Lower lobe of right lung (tissue), 2 donors: ENCODE measurements at regions not wholly inside any gene's neighbourhood (a gene's known extent, or its start where the extent isn't known, plus 50 kb on each side); places are given as distances from the start of the nearest gene placed in this dataset.
A peak's percentile ranks its signal among the peaks of the same experiment; 100 is the strongest.

Experiments
- ATAC-seq, 2 donors: fragments of 200-7000 bp; cut with Tn5 transposase; one replicate each; pipeline ENCODE4 v1.9.1; 2020 to 2022; ENCODE audit warnings: mild to moderate bottlenecking in 2 of 2, moderate library complexity in 2 of 2
- DNase-seq: peaks from one replicate; pipeline ENCODE4 v3.0.0-alpha.2; 2020
- H3K27ac ChIP-seq: fragments of 200-600 bp; one replicate; pipeline ENCODE4 v1.8.0; 2022
- H3K27me3 ChIP-seq: fragments of 200-600 bp; one replicate; pipeline ENCODE4 v1.8.0; 2022; ENCODE audit warnings: low read depth
- H3K36me3 ChIP-seq: fragments of 200-600 bp; one replicate; pipeline ENCODE4 v1.8.0; 2022; ENCODE audit warnings: mild to moderate bottlenecking
- H3K4me1 ChIP-seq: fragments of 200-600 bp; one replicate; pipeline ENCODE4 v1.8.0; 2022
- H3K4me3 ChIP-seq: fragments of 200-600 bp; one replicate; pipeline ENCODE4 v1.8.0; 2022; ENCODE audit warnings: mild to moderate bottlenecking
- H3K9me3 ChIP-seq: fragments of 200-600 bp; one replicate; pipeline ENCODE4 v1.8.0; 2022
- intact Hi-C: fragments of 100-400 bp; cut with DNase I; formaldehyde crosslinking; loops from one replicate; pipeline ENCODE4 v1.11.0; 2022
- TF ChIP-seq, protein P1 (sequence below): fragments of 200-600 bp; IDR thresholded peaks from one replicate; pipeline ENCODE4 v1.8.0; 2022; ENCODE audit warnings: antibody characterized with exemption, mild to moderate bottlenecking
- donor health status: DM: no; HTN: yes; CAD: no; lungs with severe emphysema.

DNA sequence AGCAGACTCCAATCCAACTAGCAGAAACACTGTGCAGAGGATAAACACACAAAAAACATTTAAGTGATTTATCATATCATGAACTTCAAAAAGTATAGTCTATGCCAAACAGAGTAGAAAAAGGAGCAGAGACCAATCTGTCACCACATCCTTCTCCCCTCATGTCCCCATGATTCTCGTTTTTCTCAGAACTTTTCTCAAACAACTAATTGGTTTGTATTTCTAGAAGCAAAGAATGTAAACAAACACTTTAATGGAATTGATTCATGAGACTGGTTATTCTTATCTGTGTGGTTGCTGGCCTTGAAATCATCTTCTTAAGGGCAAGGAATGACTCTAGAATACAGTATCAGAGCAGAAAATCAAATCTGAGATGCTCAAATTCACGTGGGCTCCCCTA lies 294.2 kb upstream of the THBS1 start:
- no peak for DNase-seq
- peaks cover 5% of the 10 kb centered on the region for H3K4me1 ChIP-seq
- no peak overlapping the region for H3K27ac ChIP-seq
- TF ChIP-seq, protein P1, sequence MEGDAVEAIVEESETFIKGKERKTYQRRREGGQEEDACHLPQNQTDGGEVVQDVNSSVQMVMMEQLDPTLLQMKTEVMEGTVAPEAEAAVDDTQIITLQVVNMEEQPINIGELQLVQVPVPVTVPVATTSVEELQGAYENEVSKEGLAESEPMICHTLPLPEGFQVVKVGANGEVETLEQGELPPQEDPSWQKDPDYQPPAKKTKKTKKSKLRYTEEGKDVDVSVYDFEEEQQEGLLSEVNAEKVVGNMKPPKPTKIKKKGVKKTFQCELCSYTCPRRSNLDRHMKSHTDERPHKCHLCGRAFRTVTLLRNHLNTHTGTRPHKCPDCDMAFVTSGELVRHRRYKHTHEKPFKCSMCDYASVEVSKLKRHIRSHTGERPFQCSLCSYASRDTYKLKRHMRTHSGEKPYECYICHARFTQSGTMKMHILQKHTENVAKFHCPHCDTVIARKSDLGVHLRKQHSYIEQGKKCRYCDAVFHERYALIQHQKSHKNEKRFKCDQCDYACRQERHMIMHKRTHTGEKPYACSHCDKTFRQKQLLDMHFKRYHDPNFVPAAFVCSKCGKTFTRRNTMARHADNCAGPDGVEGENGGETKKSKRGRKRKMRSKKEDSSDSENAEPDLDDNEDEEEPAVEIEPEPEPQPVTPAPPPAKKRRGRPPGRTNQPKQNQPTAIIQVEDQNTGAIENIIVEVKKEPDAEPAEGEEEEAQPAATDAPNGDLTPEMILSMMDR: no peak
- intact Hi-C loops: no loop called here
- ATAC-seq: peak; percentile 14 to 54
- no peaks in the 10 kb centered on the region for H3K27me3 ChIP-seq
- no peaks in the 10 kb centered on the region for H3K9me3 ChIP-seq
- H3K4me3 ChIP-seq: no peak overlapping the region
- H3K36me3 ChIP-seq: no peaks in the 10 kb centered on the region

DNA sequence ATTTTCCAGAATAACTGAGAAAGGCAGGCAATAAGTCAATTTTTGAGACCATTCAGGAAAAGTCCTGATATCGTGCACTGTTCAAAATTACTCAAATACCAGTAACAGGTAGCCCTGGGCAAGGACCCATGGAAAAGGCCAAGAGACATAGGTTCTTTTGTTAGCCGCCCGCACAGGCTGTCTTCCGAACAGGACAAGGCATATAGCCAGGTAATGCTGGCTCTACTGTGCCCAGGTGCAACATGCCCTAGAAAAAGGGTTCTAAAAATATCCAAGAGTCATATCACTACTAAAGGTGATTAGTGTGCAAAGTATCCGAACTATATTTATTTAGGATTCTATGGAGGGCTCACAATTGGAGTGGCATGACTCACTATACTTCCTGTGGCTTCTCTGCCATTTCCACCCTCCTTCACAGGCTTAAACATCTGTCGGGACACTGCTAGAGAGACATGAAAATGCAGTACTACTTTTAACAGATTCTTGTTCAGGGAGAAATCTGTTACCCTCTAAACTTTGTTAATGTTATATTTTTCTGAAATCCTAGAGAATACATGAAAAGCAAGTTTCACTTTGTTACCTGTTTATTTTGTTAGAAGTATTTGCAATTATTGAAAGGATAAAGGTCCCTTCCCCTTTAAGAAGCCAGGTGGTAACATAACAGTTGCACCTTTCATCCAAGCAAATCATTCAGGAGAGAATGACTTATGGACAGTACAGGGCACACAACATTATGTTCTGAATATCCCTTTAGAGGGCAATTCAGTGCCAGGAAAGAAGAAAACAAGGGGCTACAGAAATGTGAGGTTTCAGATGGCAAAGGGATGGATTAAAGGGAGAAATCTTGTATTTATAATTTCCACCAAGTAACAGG lies 293.3 kb upstream of the THBS1 start:
- H3K9me3 ChIP-seq: no peaks in the 10 kb centered on the region
- no peak overlapping the region for H3K4me3 ChIP-seq
- intact Hi-C loops: no loop called here
- no peaks in the 10 kb centered on the region for H3K27me3 ChIP-seq
- peaks cover 5% of the 10 kb centered on the region for H3K4me1 ChIP-seq
- peak in 1 of 2 donors; percentile 57 for ATAC-seq
- H3K27ac ChIP-seq: no peak overlapping the region
- no peak for DNase-seq
- TF ChIP-seq, protein P1: no peak
- H3K36me3 ChIP-seq: no peaks in the 10 kb centered on the region

DNA sequence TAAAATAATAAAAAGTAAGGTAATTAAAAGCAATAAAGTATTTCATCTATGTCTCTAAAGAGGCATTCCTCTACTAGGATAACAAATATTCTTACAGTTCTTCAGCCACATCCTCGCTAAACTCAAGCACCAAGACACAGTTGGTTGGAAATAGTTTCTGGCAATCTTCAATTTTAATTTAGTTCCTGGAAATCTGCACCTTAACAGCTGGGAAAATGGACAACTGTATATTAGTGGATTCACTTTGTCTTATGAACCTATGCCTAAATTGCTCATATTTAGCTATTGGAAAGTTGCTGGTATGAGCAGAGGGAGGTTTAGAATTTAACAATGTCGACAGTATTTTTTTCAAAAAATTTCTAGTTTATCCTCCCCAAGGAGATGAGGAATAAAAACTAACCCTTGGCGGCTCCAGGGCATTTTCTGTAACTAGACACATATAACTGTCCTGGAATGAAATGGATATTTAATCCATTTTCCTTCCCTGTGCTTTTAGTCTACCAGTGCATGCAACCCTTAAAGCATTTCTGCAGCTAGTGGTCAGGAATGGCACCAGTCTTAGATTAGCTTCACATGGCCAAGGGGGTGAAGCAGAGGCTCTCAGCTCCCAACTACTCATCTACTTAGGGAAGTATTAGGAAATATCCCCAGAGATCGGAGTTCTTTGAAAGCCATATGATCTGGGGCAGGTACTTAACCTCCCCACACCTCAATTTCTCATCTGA lies 290.0 kb upstream of the THBS1 start:
- Histone ChIP-seq H3K4me1 (peaks cover 5% of the 10 kb centered on the region), H3K36me3 (no peaks in the 10 kb centered on the region), H3K27me3 (no peaks in the 10 kb centered on the region), H3K9me3 (no peaks in the 10 kb centered on the region), H3K27ac (no peak overlapping the region), H3K4me3 (no peak overlapping the region)
- intact Hi-C loops: no loop called here
- no peak for ATAC-seq
- TF ChIP-seq, protein P1: no peak
- no peak for DNase-seq

DNA sequence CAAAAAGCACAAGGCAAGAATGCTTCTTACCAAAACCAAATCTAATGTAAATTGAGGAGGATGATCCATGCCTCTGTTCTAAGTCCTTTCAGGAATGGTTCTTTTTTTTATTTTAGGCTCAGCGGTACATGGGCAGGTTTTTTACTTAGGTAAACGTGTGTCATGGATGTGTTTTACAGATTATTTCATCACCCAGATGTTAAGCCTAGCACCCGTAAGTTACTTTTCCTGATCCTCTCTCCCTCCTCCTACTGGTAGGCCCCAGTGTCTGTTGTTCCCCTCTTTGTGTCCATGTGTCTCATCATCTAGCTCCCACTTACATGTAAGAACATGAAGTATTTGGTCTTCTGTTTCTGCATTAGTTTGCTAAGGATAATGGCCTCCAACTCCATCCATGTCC lies 289.2 kb upstream of the THBS1 start:
- TF ChIP-seq, protein P1: no peak
- no peak for ATAC-seq
- intact Hi-C loops: no loop called here
- no peaks in the 10 kb centered on the region for H3K36me3 ChIP-seq
- no peaks in the 10 kb centered on the region for H3K9me3 ChIP-seq
- DNase-seq: no peak
- no peaks in the 10 kb centered on the region for H3K27me3 ChIP-seq
- no peak overlapping the region for H3K27ac ChIP-seq
- peaks cover 5% of the 10 kb centered on the region for H3K4me1 ChIP-seq
- no peak overlapping the region for H3K4me3 ChIP-seq

DNA sequence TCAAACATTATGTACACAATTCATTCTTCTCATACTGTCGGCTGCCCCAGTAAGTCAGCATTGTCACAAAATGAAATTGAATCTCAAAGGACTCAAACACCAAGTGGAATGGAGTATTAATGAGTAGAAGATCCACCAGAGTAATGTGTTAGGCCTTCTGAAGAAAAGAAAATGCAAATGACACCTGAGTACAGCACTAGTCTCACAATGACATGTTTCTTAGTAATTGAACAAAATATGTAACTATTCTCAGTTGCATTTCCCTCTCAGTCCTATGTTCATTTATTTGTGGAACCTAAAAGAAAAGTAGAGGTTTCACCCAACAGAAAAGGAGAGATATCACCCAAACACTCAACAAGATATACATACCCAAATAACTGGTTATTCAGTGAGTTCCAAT lies 283.9 kb upstream of the THBS1 start:
- TF ChIP-seq, protein P1: no peak
- no peak overlapping the region for H3K27ac ChIP-seq
- no peak for ATAC-seq
- no peaks in the 10 kb centered on the region for H3K36me3 ChIP-seq
- intact Hi-C loops: no loop called here
- H3K4me3 ChIP-seq: no peak overlapping the region
- no peak for DNase-seq
- H3K4me1 ChIP-seq: peaks cover 8% of the 10 kb centered on the region
- H3K27me3 ChIP-seq: no peaks in the 10 kb centered on the region
- no peaks in the 10 kb centered on the region for H3K9me3 ChIP-seq
